GM12878 (cell line): ENCODE measurements at regions not wholly inside any gene's neighbourhood (a gene's known extent, or its start where the extent isn't known, plus 50 kb on each side); places are given as distances from the start of the nearest gene placed in this dataset.

ENCODE experiments used
- ATF3 ChIP-seq: IDR thresholded peaks from 2 replicates; pipeline ENCODE4 v1.6.1; 2011; ENCODE audit warnings: low read depth, mild to moderate bottlenecking, low read length, moderate library complexity, borderline replicate concordance; ENCODE audit errors: extremely low read depth
- BCL11A ChIP-seq: IDR thresholded peaks from 2 replicates; pipeline ENCODE4 v1.6.1; 2011; ENCODE audit warnings: low read depth, low read length
- CEBPZ ChIP-seq: fragments of 150-350 bp; IDR thresholded peaks from 2 replicates; pipeline ENCODE4 v1.6.1; 2016; ENCODE audit warnings: low read depth, low read length
- CREM ChIP-seq: IDR thresholded peaks from 2 replicates; pipeline ENCODE4 v1.6.1; 2014; ENCODE audit warnings: antibody characterized with exemption, low read depth
- CUX1 ChIP-seq: IDR thresholded peaks from 2 replicates; pipeline ENCODE4 v1.6.1; 2012; ENCODE audit warnings: improper control_type of control experiment, low read depth, low read length; ENCODE audit not compliant: insufficient replicate concordance
- LARP7 ChIP-seq: fragments of 450-650 bp; IDR thresholded peaks from 2 replicates; pipeline ENCODE4 v1.6.1; 2017; ENCODE audit warnings: mild to moderate bottlenecking
- PRDM15 ChIP-seq: fragments of 450-650 bp; formaldehyde crosslinking; IDR thresholded peaks from 2 replicates; pipeline ENCODE4 v1.4.0; 2020; ENCODE audit warnings: mild to moderate bottlenecking, moderate library complexity
- ZNF207 ChIP-seq: fragments of 450-650 bp; IDR thresholded peaks from 2 replicates; pipeline ENCODE4 v1.6.1; 2014; ENCODE audit warnings: antibody characterized with exemption, mild to moderate bottlenecking, borderline replicate concordance
- ZNF384 ChIP-seq: IDR thresholded peaks from 2 replicates; pipeline ENCODE4 v1.6.1; 2012; ENCODE audit warnings: low read depth, mild to moderate bottlenecking, low read length, improper control_type of control experiment, borderline replicate concordance
- ZZZ3 ChIP-seq: IDR thresholded peaks from 2 replicates; pipeline ENCODE4 v1.6.1; 2011; ENCODE audit warnings: low read depth; ENCODE audit not compliant: control insufficient read depth, insufficient read length

GRCh38 chr21:16606271-16606670 lies 876.5 kb downstream of the USP25 start (continued):
- TF ChIP-seq CUX1 (no peak), CEBPZ (no peak), ZNF207 (no peak), ZZZ3 (no peak), ATF3 (no peak), CREM (no peak), BCL11A (no peak), LARP7 (no peak), PRDM15 (CRISPR knock-in tag) (no peak), ZNF384 (no peak)
